ENCODE measurements at regions not wholly inside any gene's neighbourhood (a gene's known extent, or its start where the extent isn't known, plus 50 kb on each side); places are given as distances from the start of the nearest gene placed in this dataset.

DNA sequence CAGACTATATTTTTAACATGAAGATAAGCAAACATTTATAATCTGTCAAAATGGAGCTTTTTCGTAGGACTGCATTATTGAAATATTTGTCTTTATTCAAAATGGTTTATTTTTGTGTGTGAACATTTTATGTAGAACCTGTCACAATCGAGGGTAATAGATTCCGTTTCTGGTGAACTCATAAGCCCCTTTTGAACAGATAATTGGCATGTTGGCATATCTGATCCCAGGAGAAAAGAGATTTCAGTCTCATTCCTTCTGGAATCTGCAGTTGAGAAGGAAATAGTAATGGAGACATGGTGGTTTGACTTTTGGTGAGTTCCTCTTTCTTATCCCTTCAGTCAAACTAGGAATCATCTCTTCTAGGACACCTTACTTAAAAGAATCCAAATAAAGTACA lies 427.9 kb upstream of the B3GALT2 start:
- no peak for DNase-seq (ENCODE audit: low read depth)

DNA sequence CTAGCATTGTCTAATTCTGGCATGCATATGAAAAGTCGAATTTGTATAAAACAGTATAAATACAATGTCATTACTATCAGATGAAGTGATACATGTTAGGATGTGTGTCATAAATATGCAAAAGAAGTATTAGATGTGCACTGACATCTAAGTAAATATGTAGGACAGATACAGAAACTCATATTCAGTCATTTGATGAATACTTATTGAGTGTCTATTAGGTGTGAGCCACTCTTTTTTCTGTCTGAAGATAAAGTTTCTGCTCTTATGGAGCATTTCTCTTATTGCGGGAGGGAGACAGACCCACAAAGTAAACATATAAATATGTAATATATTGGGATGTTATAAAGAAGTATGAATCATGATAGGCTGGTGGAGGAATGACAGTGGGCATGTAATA lies 426.6 kb upstream of the B3GALT2 start:
- no peak for DNase-seq (ENCODE audit: low read depth)

GRCh38 chr1:193609592-193609991 lies 423.2 kb upstream of the B3GALT2 start:
- no peak for DNase-seq (ENCODE audit: low read depth)

DNA sequence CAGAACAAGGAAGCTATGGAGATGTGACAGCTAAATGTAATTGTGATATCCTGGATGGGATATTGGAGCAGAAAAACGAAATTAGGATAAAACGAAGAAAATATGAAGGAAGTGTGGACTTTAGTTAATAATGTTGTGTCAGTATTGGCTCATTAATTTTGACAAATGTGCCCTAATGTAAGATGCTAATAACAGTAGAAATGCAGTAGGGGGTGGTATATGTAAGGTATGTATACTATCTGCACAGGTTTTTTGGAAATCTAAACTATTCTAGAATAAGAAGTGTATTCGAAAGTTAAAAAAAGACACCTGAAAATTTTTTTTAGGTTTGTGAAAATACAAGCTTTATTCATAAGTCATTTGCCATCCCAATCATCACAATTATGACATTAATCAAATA lies 421.4 kb upstream of the B3GALT2 start:
- DNase-seq (ENCODE audit: low read depth) = no peak

GRCh38 chr1:193606035-193606434 lies 419.6 kb upstream of the B3GALT2 start:
- no peak for DNase-seq (ENCODE audit: low read depth)

GRCh38 chr1:193602705-193603104 lies 416.3 kb upstream of the B3GALT2 start:
- DNase-seq (ENCODE audit: low read depth) = no peak

DNA sequence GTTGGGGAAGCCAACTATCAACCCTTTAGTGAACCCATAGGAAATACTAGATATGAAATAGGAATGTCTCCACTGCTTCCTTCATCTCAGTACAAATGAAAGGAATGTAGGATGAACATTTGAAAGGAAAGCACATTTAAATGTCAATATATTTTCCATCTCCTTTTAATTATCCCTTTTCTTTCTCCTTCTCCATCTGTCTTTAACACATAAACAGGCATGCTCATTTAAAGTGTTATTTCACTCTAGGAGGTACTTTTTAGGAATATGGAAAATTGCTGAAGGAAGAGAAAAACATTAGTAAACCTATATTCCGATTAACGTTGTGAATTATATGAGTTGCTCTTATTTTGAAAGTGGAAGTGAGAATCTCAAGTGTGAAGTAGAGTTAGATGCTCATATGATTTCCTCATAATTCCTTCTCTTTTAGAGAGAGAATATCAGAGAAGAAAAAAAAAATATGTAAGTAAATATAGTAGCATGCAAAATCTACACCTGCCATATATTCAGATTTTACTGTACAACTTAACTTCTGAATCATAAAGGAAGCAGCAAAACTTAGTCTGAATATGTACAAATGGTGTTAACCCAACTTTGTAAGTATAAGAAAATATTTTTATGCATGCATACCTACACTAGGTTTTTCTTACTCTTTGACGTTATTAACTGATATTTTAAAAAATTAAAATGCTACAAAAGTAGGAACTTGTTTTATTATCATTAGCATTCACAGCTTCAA lies 406.9 kb upstream of the B3GALT2 start:
- DNase-seq (ENCODE audit: low read depth) = no peak

DNA sequence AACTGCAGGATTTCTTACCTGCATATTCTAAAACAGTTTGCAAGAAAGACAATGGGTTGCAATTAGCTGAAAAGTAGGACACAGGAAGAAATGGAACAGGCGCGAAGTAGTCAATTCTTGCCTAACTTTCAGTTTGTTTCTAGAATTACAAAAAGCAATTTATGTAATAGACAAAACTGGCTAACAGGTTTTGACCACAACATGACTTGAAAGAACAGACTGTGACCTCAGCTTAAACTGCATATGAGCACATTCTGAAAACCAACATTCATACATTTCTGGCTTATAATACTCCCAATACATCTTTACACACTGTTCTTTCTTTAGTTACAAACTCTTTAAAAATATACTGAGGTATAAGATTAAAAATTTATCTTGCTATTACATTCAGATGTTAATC lies 405.9 kb upstream of the B3GALT2 start:
- peak; percentile 44 for DNase-seq (ENCODE audit: low read depth)

GRCh38 chr1:193590102-193590501 lies 403.7 kb upstream of the B3GALT2 start:
- no peak for DNase-seq (ENCODE audit: low read depth)

GRCh38 chr1:193589597-193590040 lies 403.2 kb upstream of the B3GALT2 start:
- no peak for DNase-seq (ENCODE audit: low read depth)

DNA sequence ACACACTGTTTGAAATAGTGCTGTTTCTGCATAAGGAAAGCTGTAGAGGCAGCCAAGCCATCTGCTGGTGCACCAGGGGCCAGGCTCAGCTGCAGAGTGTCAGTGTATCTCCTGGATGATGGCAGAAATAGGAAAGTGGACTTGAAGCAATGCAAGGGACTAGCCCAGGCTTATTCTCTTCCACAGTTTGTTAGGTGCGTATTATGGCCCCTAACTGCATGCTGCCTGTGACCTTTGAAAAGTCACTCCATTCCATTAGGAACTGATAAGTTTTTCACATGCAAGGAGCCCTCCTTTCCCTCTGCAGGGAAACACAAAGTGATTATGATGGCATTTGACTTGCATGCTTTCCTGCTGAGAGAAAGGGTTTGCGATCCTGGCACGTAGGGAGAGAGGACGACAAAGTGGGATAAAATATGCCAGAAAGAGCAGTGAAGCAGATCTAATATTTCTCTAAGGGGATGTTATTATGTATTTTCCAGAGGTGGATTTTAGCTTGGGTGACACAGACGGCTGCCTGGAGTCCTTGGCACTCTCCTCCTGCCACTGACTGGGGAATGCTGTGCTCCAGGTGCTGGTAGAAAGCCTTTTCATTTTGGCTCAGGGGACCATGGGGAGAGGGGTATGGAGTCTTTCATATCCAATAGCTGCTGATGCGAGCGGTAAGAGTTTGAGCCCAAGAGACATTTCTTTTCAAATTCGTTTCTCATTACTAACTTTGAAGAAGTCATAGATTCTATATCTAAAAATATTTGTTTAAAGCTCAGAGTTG lies 402.1 kb upstream of the B3GALT2 start:
- DNase-seq (ENCODE audit: low read depth) = no peak

DNA sequence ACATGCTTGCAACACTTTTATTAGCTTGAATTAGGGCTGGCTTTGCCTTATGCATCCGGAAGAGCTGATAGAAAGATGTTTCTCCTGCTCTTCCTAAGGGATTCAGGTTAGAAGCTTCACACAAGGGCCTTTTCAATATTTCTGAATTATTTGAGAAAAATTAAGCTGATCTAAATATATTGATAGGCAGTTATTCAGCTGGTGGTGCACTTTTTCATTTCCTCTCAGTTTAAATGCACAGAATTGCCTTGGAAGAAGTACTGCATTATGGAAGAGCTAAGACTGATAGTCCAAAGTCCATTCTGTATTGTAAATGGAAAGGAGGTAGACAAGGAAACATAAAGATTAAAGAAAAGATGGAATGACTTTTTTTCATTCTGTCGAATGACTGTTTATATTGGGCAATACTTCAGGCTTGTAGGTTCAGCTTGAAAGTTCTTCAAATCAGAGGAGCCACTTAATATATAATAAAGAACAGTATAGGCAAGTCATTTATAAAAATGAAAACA lies 398.4 kb upstream of the B3GALT2 start:
- no peak for DNase-seq (ENCODE audit: low read depth)

DNA sequence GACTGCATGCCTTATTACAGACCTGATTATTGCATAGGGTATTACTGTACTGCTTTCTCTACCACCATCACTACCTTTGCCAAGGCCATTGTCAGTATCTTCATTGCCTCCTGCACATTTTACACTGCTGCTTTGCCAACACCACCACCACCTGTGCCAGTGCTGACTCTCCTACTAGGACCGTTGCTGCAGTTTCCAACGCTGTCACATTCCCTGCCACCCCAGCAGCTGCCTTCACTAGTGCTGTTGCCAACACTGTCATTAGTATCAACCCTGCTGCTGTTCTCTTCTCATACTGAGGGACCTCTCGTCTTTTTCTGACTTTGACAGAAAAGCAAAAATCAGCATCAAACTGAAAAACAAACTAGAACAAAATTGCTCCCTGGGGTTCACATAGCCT lies 394.9 kb upstream of the B3GALT2 start:
- no peak for DNase-seq (ENCODE audit: low read depth)

GRCh38 chr1:193580419-193580818 lies 394.0 kb upstream of the B3GALT2 start:
- no peak for DNase-seq (ENCODE audit: low read depth)

GRCh38 chr1:193579323-193579722 lies 392.9 kb upstream of the B3GALT2 start:
- no peak for DNase-seq (ENCODE audit: low read depth)

DNA sequence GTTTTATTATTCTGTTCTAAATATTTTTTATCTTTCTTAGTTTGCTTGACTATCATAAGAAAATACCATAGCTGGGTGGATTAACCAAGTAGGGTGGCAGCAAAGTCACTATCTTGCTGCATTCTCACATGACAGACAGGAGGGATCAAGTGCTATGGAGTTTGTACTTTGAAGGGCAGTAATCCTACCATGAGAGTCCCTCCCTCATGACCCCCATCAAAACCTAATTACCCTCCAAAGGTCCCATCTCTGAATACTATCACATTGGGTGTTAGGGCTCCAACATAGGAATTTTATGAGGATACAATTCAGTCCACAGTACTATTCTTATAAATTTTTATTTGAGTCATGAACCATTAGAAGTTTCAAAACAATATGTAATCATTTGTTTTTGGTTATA lies 388.5 kb upstream of the B3GALT2 start:
- no peak for DNase-seq (ENCODE audit: low read depth)

GRCh38 chr1:193569983-193570269 lies 383.5 kb upstream of the B3GALT2 start:
- DNase-seq (ENCODE audit: low read depth) = no peak

GRCh38 chr1:193569096-193569982 lies 382.9 kb upstream of the B3GALT2 start:
- peak; percentile 92 for DNase-seq (ENCODE audit: low read depth)

DNA sequence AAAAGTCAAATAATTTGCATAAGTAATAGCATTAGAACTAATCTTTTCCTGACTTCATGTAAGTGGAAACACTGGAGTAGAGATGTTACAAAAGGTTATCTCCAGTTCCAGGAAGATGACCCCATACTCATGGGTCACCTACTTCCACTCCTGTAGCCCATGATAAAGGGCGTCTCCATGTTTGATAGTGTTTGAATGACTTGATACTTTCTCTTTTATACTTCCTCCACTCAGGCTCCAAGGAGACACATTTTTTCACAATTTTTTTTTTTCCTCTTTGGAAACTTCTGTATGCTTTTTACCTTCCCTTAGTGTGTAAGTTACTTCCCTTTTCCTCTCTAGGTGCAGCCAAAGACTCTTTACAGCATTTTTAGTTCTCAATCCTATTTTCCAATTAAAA lies 382.1 kb upstream of the B3GALT2 start:
- no peak for DNase-seq (ENCODE audit: low read depth)

DNA sequence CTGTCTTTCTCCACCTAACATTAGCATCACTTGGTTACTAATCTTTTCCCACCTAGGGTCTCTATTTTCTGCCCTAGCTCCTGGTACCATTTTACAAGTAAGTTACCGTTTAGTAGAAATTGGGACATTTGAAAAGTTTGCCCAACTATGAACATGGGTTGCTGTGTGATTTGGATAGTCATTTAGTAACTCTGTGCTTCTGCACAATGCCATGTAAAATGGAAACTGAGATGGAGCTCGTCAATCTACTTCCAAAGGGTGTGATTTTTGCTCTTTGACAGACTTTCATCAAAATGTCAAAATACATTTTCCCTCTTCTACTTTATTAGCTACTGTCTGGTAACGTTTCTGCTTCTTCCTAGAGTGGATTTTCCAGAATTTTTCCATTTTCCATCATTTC lies 381.5 kb upstream of the B3GALT2 start:
- DNase-seq (ENCODE audit: low read depth) = no peak

DNA sequence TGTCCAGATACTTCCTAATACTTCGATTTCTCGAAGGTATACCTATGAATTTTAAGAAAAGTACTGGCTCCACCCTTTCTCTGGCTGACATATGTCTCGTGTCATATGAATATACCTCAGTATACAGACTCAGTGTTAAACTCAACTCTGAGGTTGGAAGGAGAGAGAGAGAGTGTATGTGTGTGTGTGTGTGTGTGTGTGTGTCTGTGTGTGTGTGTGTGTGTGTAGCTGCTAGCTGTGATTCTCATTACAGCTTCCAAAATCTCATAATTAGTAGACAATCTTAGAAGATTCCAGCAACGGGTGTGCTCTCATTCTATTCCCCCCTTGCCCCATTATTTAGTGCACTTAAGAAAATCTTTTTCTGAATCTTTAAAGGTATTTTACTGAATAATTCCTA lies 380.3 kb upstream of the B3GALT2 start:
- DNase-seq (ENCODE audit: low read depth) = no peak

- peak; percentile 73 for DNase-seq (ENCODE audit: low read depth)
These were observed 379.7 kb upstream of the B3GALT2 start for GRCh38 chr1:193565971-193566577.
